Activated naive CD4-positive, alpha-beta T cell treated with anti-CD3 and anti-CD28 coated beads for 36 hours (primary cell): ENCODE measurements at regions not wholly inside any gene's neighbourhood (a gene's known extent, or its start where the extent isn't known, plus 50 kb on each side); places are given as distances from the start of the nearest gene placed in this dataset.

Experiments
- CTCF ChIA-PET: fragments of 350-600 bp; sonication (Branson Sonifier 250); formaldehyde crosslinking; loops from one replicate; lab custom pipeline; 2021; ENCODE audit warnings: antibody characterized with exemption; lab: Charles Lee
- DNase-seq: peaks from one replicate; pipeline ENCODE4 v3.0.0-alpha.2; 2020
- H3K27ac Mint-ChIP-seq: one replicate; pipeline ENCODE4 v1.8.0; 2021; ENCODE audit warnings: mild to moderate bottlenecking, mixed read lengths
- H3K27me3 Mint-ChIP-seq: one replicate; pipeline ENCODE4 v1.8.0; 2021; ENCODE audit warnings: low read depth, mixed read lengths
- H3K36me3 Mint-ChIP-seq: one replicate; pipeline ENCODE4 v1.8.0; 2021; ENCODE audit warnings: low read depth, mixed read lengths
- H3K4me1 Mint-ChIP-seq: one replicate; pipeline ENCODE4 v1.8.0; 2021; ENCODE audit warnings: low read depth, mixed read lengths
- H3K4me3 Mint-ChIP-seq: one replicate; pipeline ENCODE4 v1.8.0; 2021; ENCODE audit warnings: mild to moderate bottlenecking, moderate library complexity, mixed read lengths
- H3K9me3 Mint-ChIP-seq: one replicate; pipeline ENCODE4 v1.8.0; 2021; ENCODE audit warnings: mixed read lengths
- intact Hi-C: fragments of 100-400 bp; cut with micrococcal nuclease; formaldehyde crosslinking; loops from one replicate; pipeline ENCODE4 v1.15.1; 2023

GRCh38 chr9:135199489-135199888, 112.0 kb downstream of the OLFM1 start:
- Mint-ChIP-seq H3K27me3 (peaks cover 15% of the 10 kb centered on the region), H3K4me1 (no peaks in the 10 kb centered on the region), H3K36me3 (no peaks in the 10 kb centered on the region), H3K27ac (no peak overlapping the region), H3K9me3 (no peaks in the 10 kb centered on the region), H3K4me3 (no peak overlapping the region)
- CTCF ChIA-PET = no interaction called here
- DNase-seq = no peak
- intact Hi-C loops = no loop called here

GRCh38 chr9:135201711-135202110, 114.2 kb downstream of the OLFM1 start:
- H3K27ac Mint-ChIP-seq = no peak overlapping the region
- CTCF ChIA-PET = no interaction called here
- H3K27me3 Mint-ChIP-seq = peaks cover 15% of the 10 kb centered on the region
- intact Hi-C loops = no loop called here
- DNase-seq = no peak
- no peak overlapping the region for H3K4me3 Mint-ChIP-seq
- H3K4me1 Mint-ChIP-seq = no peaks in the 10 kb centered on the region
- no peaks in the 10 kb centered on the region for H3K9me3 Mint-ChIP-seq
- H3K36me3 Mint-ChIP-seq = no peaks in the 10 kb centered on the region

GRCh38 chr9:135204177-135204576, 116.7 kb downstream of the OLFM1 start:
- no peak for DNase-seq
- no peak overlapping the region for H3K27ac Mint-ChIP-seq
- H3K4me3 Mint-ChIP-seq = no peak overlapping the region
- intact Hi-C loops = no loop called here
- CTCF ChIA-PET = no interaction called here
- H3K4me1 Mint-ChIP-seq = no peaks in the 10 kb centered on the region
- no peaks in the 10 kb centered on the region for H3K27me3 Mint-ChIP-seq
- no peaks in the 10 kb centered on the region for H3K36me3 Mint-ChIP-seq
- no peaks in the 10 kb centered on the region for H3K9me3 Mint-ChIP-seq

GRCh38 chr9:135209136-135209535, 121.7 kb downstream of the OLFM1 start:
- intact Hi-C loops = no loop called here
- Mint-ChIP-seq H3K4me3 (no peak overlapping the region), H3K9me3 (peaks cover 3% of the 10 kb centered on the region), H3K4me1 (no peaks in the 10 kb centered on the region), H3K27me3 (no peaks in the 10 kb centered on the region), H3K27ac (no peak overlapping the region), H3K36me3 (no peaks in the 10 kb centered on the region)
- no peak for DNase-seq
- CTCF ChIA-PET = no interaction called here

GRCh38 chr9:135209852-135210251, 122.4 kb downstream of the OLFM1 start:
- no peak overlapping the region for H3K27ac Mint-ChIP-seq
- H3K27me3 Mint-ChIP-seq = no peaks in the 10 kb centered on the region
- H3K36me3 Mint-ChIP-seq = no peaks in the 10 kb centered on the region
- no peaks in the 10 kb centered on the region for H3K4me1 Mint-ChIP-seq
- no peak for DNase-seq
- CTCF ChIA-PET = no interaction called here
- H3K9me3 Mint-ChIP-seq = peaks cover 3% of the 10 kb centered on the region
- intact Hi-C loops = no loop called here
- H3K4me3 Mint-ChIP-seq = no peak overlapping the region

GRCh38 chr9:135210676-135211523, 123.4 kb downstream of the OLFM1 start:
- CTCF ChIA-PET = no interaction called here
- no peaks in the 10 kb centered on the region for H3K4me1 Mint-ChIP-seq
- no peak overlapping the region for H3K4me3 Mint-ChIP-seq
- H3K9me3 Mint-ChIP-seq = peaks cover 3% of the 10 kb centered on the region
- peaks cover 4% of the 10 kb centered on the region for H3K27me3 Mint-ChIP-seq
- no peaks in the 10 kb centered on the region for H3K36me3 Mint-ChIP-seq
- intact Hi-C loops = no loop called here
- no peak overlapping the region for H3K27ac Mint-ChIP-seq
- no peak for DNase-seq

GRCh38 chr9:135211524-135211890, 124.0 kb downstream of the OLFM1 start:
- CTCF ChIA-PET = no interaction called here
- Mint-ChIP-seq H3K9me3 (peaks cover 3% of the 10 kb centered on the region), H3K36me3 (no peaks in the 10 kb centered on the region), H3K4me1 (no peaks in the 10 kb centered on the region), H3K27me3 (peaks cover 4% of the 10 kb centered on the region), H3K27ac (no peak overlapping the region), H3K4me3 (no peak overlapping the region)
- intact Hi-C loops = no loop called here
- no peak for DNase-seq

GRCh38 chr9:135212961-135213360, 125.5 kb downstream of the OLFM1 start:
- intact Hi-C loops = no loop called here
- H3K4me1 Mint-ChIP-seq = no peaks in the 10 kb centered on the region

GRCh38 chr9:135213566-135213965, 126.1 kb downstream of the OLFM1 start:
- CTCF ChIA-PET = no interaction called here
- Mint-ChIP-seq H3K27me3 (peaks cover 16% of the 10 kb centered on the region), H3K4me1 (no peaks in the 10 kb centered on the region), H3K9me3 (peaks cover 3% of the 10 kb centered on the region), H3K27ac (no peak overlapping the region), H3K4me3 (no peak overlapping the region), H3K36me3 (no peaks in the 10 kb centered on the region)
- intact Hi-C loops = no loop called here
- DNase-seq = no peak

More at GRCh38 chr9:135212961-135213360, 125.5 kb downstream of the OLFM1 start:
- CTCF ChIA-PET = no interaction called here
- no peak for DNase-seq
- Mint-ChIP-seq H3K9me3 (peaks cover 3% of the 10 kb centered on the region), H3K27ac (no peak overlapping the region), H3K4me3 (no peak overlapping the region), H3K36me3 (no peaks in the 10 kb centered on the region), H3K27me3 (peaks cover 14% of the 10 kb centered on the region)

- CTCF ChIA-PET = no interaction called here
- Mint-ChIP-seq H3K4me3 (no peak overlapping the region), H3K27ac (no peak overlapping the region)
These were observed 126.7 kb downstream of the OLFM1 start for GRCh38 chr9:135214054-135214640.

GRCh38 chr9:135214706-135215105, 127.2 kb downstream of the OLFM1 start:
- Mint-ChIP-seq H3K36me3 (no peaks in the 10 kb centered on the region), H3K4me1 (no peaks in the 10 kb centered on the region), H3K27ac (no peak overlapping the region), H3K27me3 (peaks cover 23% of the 10 kb centered on the region), H3K4me3 (no peak overlapping the region), H3K9me3 (peaks cover 3% of the 10 kb centered on the region)
- CTCF ChIA-PET = no interaction called here
- intact Hi-C loops = no loop called here
- no peak for DNase-seq

More at GRCh38 chr9:135214054-135214640, 126.7 kb downstream of the OLFM1 start:
- no peak for DNase-seq
- Mint-ChIP-seq H3K36me3 (no peaks in the 10 kb centered on the region), H3K27me3 (peaks cover 19% of the 10 kb centered on the region), H3K4me1 (no peaks in the 10 kb centered on the region), H3K9me3 (peaks cover 3% of the 10 kb centered on the region)
- intact Hi-C loops = no loop called here

GRCh38 chr9:135215571-135216161, 128.2 kb downstream of the OLFM1 start:
- CTCF ChIA-PET = no interaction called here
- no peak for DNase-seq
- peaks cover 23% of the 10 kb centered on the region for H3K27me3 Mint-ChIP-seq
- intact Hi-C loops = no loop called here
- H3K4me3 Mint-ChIP-seq = no peak overlapping the region
- no peak overlapping the region for H3K27ac Mint-ChIP-seq
- peaks cover 3% of the 10 kb centered on the region for H3K9me3 Mint-ChIP-seq
- no peaks in the 10 kb centered on the region for H3K36me3 Mint-ChIP-seq
- H3K4me1 Mint-ChIP-seq = no peaks in the 10 kb centered on the region

- H3K36me3 Mint-ChIP-seq = no peaks in the 10 kb centered on the region
- CTCF ChIA-PET = no interaction called here
- no peaks in the 10 kb centered on the region for H3K9me3 Mint-ChIP-seq
- DNase-seq = no peak
- H3K4me3 Mint-ChIP-seq = no peak overlapping the region
- H3K27me3 Mint-ChIP-seq = peaks cover 23% of the 10 kb centered on the region
- H3K4me1 Mint-ChIP-seq = no peaks in the 10 kb centered on the region
- intact Hi-C loops = no loop called here
- no peak overlapping the region for H3K27ac Mint-ChIP-seq
These were observed 128.8 kb downstream of the OLFM1 start for GRCh38 chr9:135216236-135216635.
